ENCODE measurements at regions not wholly inside any gene's neighbourhood (a gene's known extent, or its start where the extent isn't known, plus 50 kb on each side); places are given as distances from the start of the nearest gene placed in this dataset.

DNA sequence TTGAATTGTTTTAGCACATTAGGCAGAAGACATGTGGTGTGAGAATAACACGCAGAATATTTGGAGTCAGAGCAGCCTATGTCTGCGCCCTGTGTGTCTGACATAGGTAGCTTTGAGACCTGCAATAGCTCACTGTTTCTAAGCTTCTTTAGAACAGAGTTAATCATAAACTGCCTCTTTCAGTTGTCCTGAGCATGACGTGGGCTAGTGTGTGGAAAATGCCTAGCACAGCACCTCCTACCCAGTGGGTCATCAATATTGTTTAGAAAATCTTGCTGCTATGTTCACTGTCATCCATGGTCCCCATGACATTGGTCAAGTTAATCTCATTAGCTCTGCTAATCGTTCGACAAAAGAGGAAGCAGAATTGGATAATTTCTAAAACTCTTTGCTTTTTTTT lies 357.4 kb upstream of the SGCD start:
- H3K27ac ChIP-seq: peak overlapping the region in 1 of 2 experiments; percentile 20; a peak in 2 of 6 replicates
- WGBS (ENCODE audit: missing lambda C conversion rate): 67% methylated on average over 5 of the region's 5 CpGs
- FAIRE-seq: no peak

DNA sequence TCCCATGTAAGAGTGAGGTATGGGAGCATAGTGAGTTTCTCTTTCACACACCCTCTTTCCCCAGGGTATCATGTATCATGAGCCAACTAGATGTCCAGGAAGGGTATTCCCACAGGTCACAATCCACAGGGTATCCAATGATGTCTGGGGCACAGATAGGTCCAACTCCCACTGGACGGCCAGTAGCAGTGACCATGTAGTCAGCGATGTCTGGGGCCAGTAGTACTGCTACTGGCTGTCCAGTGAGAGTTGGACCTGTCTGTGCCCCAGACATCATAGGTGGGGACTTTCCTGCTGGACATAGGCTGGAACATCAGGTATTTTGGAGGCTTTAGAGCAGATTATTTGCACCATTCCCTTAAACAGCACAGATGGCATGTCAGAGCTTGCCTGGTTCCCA lies 352.6 kb upstream of the SGCD start:
- H3K9me3 ChIP-seq: no peaks in the 10 kb centered on the region
- no peak overlapping the region for H3K4me2 ChIP-seq
- FAIRE-seq (no peak), ATAC-seq (no peak), DNase-seq (ENCODE audit: low read depth in 1 of 2, low spot score in 1 of 2) (no peak)
- H3K4me1 ChIP-seq: peaks cover 9% of the 10 kb centered on the region
- TF ChIP-seq HDAC2 (IDR thresholded peaks at IDR 0.05) (no peak), MYC (IDR thresholded peaks at IDR 0.05; ENCODE audit: borderline replicate concordance, low read length) (no peak), HOXB5 (CRISPR knock-in tag; IDR thresholded peaks at IDR 0.05) (no peak), CBX8 (IDR thresholded peaks at IDR 0.05) (no peak), RCOR1 (IDR thresholded peaks at IDR 0.05; ENCODE audit: low read depth, low read length) (no peak), KDM5A (IDR thresholded peaks at IDR 0.05) (no peak), CHD2 (IDR thresholded peaks at IDR 0.05; ENCODE audit: low read length, partially characterized antibody) (no peak)
- TF ChIP-seq, protein P1, sequence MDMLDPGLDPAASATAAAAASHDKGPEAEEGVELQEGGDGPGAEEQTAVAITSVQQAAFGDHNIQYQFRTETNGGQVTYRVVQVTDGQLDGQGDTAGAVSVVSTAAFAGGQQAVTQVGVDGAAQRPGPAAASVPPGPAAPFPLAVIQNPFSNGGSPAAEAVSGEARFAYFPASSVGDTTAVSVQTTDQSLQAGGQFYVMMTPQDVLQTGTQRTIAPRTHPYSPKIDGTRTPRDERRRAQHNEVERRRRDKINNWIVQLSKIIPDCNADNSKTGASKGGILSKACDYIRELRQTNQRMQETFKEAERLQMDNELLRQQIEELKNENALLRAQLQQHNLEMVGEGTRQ (IDR thresholded peaks at IDR 0.05): no peak
- TF ChIP-seq, protein P2, sequence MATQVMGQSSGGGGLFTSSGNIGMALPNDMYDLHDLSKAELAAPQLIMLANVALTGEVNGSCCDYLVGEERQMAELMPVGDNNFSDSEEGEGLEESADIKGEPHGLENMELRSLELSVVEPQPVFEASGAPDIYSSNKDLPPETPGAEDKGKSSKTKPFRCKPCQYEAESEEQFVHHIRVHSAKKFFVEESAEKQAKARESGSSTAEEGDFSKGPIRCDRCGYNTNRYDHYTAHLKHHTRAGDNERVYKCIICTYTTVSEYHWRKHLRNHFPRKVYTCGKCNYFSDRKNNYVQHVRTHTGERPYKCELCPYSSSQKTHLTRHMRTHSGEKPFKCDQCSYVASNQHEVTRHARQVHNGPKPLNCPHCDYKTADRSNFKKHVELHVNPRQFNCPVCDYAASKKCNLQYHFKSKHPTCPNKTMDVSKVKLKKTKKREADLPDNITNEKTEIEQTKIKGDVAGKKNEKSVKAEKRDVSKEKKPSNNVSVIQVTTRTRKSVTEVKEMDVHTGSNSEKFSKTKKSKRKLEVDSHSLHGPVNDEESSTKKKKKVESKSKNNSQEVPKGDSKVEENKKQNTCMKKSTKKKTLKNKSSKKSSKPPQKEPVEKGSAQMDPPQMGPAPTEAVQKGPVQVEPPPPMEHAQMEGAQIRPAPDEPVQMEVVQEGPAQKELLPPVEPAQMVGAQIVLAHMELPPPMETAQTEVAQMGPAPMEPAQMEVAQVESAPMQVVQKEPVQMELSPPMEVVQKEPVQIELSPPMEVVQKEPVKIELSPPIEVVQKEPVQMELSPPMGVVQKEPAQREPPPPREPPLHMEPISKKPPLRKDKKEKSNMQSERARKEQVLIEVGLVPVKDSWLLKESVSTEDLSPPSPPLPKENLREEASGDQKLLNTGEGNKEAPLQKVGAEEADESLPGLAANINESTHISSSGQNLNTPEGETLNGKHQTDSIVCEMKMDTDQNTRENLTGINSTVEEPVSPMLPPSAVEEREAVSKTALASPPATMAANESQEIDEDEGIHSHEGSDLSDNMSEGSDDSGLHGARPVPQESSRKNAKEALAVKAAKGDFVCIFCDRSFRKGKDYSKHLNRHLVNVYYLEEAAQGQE (IDR thresholded peaks at IDR 0.05): no peak
- TF ChIP-seq, protein P3, sequence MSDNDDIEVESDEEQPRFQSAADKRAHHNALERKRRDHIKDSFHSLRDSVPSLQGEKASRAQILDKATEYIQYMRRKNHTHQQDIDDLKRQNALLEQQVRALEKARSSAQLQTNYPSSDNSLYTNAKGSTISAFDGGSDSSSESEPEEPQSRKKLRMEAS (IDR thresholded peaks at IDR 0.05): no peak
- no peak overlapping the region for H3K27ac ChIP-seq
- POLR2A ChIA-PET: no interaction called here
- H3K4me3 ChIP-seq: no peak overlapping the region
- CTCF ChIA-PET: no interaction called here
- WGBS (ENCODE audit: missing lambda C conversion rate): 79% methylated on average over 2 of the region's 2 CpGs

More for the DNA sequence above, 357.4 kb upstream of the SGCD start:
- Histone ChIP-seq H3K9me3 (no peaks in the 10 kb centered on the region), H3K4me1 (peaks cover 29% of the 10 kb centered on the region), H3K4me2 (peak overlapping the region; percentile 46), H3K4me3 (no peak overlapping the region)
- ChIA-PET POLR2A (no interaction called here), CTCF (interaction anchor here (0.7 kb wide), 1 partner anchor 670 kb away, joined by 3 read pairs; no protein-coding TSS in a partner anchor)
- DNase-seq (ENCODE audit: low read depth in 1 of 2, low spot score in 1 of 2) (no peak), ATAC-seq (peak in 1 of 2 experiments; percentile 50; a peak in 2 of 6 replicates)
- TF ChIP-seq, protein P4, sequence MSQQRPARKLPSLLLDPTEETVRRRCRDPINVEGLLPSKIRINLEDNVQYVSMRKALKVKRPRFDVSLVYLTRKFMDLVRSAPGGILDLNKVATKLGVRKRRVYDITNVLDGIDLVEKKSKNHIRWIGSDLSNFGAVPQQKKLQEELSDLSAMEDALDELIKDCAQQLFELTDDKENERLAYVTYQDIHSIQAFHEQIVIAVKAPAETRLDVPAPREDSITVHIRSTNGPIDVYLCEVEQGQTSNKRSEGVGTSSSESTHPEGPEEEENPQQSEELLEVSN (IDR thresholded peaks at IDR 0.05; ENCODE audit: borderline replicate concordance, low read depth): no peak
- TF ChIP-seq MAFK (IDR thresholded peaks at IDR 0.05; ENCODE audit: partially characterized antibody) (peak; percentile 19), NFE2L2 (conservative IDR thresholded peaks at IDR 0.05; ENCODE audit: low read length) (no peak), MYC (IDR thresholded peaks at IDR 0.05; ENCODE audit: borderline replicate concordance, low read length) (no peak), POLR2A (IDR thresholded peaks at IDR 0.05; ENCODE audit: low read length) (no peak)

DNA sequence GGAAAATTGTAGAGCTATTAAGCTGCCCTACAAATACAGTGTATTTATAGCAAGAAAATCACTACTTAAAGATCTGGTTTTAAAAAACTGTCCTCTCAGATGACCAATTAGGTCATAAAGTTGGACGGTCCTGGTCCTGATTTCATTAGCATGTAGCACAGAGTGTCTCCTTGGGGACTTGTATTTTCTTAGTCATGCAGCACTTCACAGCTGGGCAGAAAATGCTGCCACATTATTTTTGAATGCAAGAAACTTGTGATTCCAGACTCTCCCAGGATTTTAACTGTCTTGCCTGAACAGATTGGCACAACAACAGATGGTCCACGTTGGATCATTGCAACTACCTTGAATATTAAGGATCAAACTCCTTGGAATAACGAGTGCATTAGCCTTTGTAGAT lies 348.1 kb upstream of the SGCD start:
- Histone ChIP-seq H3K4me3 (no peak overlapping the region), H3K27ac (no peak overlapping the region), H3K4me2 (no peak overlapping the region), H3K9me3 (no peaks in the 10 kb centered on the region), H3K4me1 (peaks cover 9% of the 10 kb centered on the region)
- DNase-seq (ENCODE audit: low read depth in 1 of 2, low spot score in 1 of 2) (no peak), ATAC-seq (no peak), FAIRE-seq (no peak)
- TF ChIP-seq, protein P3 (IDR thresholded peaks at IDR 0.05): no peak
- TF ChIP-seq ESRRA (IDR thresholded peaks at IDR 0.05; ENCODE audit: borderline replicate concordance, low read length) (no peak), JUN (IDR thresholded peaks at IDR 0.05) (no peak), HEYL (CRISPR knock-in tag; IDR thresholded peaks at IDR 0.05) (no peak), ZFP36 (IDR thresholded peaks at IDR 0.05; ENCODE audit: borderline replicate concordance, partially characterized antibody) (no peak), NR3C1 (IDR thresholded peaks at IDR 0.05) (no peak), SREBF2 (IDR thresholded peaks at IDR 0.05) (no peak), BHLHE40 (IDR thresholded peaks at IDR 0.05; ENCODE audit: low read depth, low read length) (no peak), CBX8 (IDR thresholded peaks at IDR 0.05) (no peak), HOXB5 (CRISPR knock-in tag; IDR thresholded peaks at IDR 0.05) (no peak), ZSCAN20 (CRISPR knock-in tag; IDR thresholded peaks at IDR 0.05) (no peak), MAZ (IDR thresholded peaks at IDR 0.05; ENCODE audit: borderline replicate concordance, low read depth, low read length) (no peak)
- TF ChIP-seq, protein P5, sequence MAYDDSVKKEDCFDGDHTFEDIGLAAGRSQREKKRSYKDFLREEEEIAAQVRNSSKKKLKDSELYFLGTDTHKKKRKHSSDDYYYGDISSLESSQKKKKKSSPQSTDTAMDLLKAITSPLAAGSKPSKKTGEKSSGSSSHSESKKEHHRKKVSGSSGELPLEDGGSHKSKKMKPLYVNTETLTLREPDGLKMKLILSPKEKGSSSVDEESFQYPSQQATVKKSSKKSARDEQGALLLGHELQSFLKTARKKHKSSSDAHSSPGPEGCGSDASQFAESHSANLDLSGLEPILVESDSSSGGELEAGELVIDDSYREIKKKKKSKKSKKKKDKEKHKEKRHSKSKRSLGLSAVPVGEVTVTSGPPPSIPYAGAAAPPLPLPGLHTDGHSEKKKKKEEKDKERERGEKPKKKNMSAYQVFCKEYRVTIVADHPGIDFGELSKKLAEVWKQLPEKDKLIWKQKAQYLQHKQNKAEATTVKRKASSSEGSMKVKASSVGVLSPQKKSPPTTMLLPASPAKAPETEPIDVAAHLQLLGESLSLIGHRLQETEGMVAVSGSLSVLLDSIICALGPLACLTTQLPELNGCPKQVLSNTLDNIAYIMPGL (CRISPR knock-in tag; IDR thresholded peaks at IDR 0.05; ENCODE audit: borderline replicate concordance): no peak
- TF ChIP-seq, protein P6, sequence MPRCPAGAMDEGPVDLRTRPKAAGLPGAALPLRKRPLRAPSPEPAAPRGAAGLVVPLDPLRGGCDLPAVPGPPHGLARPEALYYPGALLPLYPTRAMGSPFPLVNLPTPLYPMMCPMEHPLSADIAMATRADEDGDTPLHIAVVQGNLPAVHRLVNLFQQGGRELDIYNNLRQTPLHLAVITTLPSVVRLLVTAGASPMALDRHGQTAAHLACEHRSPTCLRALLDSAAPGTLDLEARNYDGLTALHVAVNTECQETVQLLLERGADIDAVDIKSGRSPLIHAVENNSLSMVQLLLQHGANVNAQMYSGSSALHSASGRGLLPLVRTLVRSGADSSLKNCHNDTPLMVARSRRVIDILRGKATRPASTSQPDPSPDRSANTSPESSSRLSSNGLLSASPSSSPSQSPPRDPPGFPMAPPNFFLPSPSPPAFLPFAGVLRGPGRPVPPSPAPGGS (IDR thresholded peaks at IDR 0.05): no peak
- 64% methylated on average over 3 of the region's 3 CpGs for WGBS (ENCODE audit: missing lambda C conversion rate)
- ChIA-PET POLR2A (no interaction called here), CTCF (no interaction called here)

All from A549 (cell line).